Neuron (in vitro differentiated cells): ENCODE measurements at regions not wholly inside any gene's neighbourhood (a gene's known extent, or its start where the extent isn't known, plus 50 kb on each side); places are given as distances from the start of the nearest gene placed in this dataset.
"Not testable (repeated sequence)": the region's sequence is repeated elsewhere in the genome, so short reads cannot be mapped to it uniquely, and the experiment has no call there.

Experiments
- H2AFZ ChIP-seq: one replicate; pipeline ENCODE4 v1.6.1; 2013; ENCODE audit warnings: low read depth, mild to moderate bottlenecking, inconsistent platforms, low read length, moderate library complexity
- H3K27me3 ChIP-seq: one replicate; pipeline ENCODE4 v1.6.1; 2013; ENCODE audit warnings: low read length; ENCODE audit not compliant: insufficient read depth
- H3K36me3 ChIP-seq: one replicate; pipeline ENCODE4 v1.6.1; 2013; ENCODE audit warnings: low read length; ENCODE audit not compliant: insufficient read depth
- H3K4me1 ChIP-seq: one replicate; pipeline ENCODE4 v1.6.1; 2013; ENCODE audit warnings: low read length; ENCODE audit not compliant: insufficient read depth
- H3K4me3 ChIP-seq: 2 replicates; pipeline ENCODE4 v1.5.1; 2013; ENCODE audit warnings: mild to moderate bottlenecking, low read length, moderate library complexity
- H3K9me3 ChIP-seq: one replicate; pipeline ENCODE4 v1.6.1; 2013; ENCODE audit warnings: low read length

DNA sequence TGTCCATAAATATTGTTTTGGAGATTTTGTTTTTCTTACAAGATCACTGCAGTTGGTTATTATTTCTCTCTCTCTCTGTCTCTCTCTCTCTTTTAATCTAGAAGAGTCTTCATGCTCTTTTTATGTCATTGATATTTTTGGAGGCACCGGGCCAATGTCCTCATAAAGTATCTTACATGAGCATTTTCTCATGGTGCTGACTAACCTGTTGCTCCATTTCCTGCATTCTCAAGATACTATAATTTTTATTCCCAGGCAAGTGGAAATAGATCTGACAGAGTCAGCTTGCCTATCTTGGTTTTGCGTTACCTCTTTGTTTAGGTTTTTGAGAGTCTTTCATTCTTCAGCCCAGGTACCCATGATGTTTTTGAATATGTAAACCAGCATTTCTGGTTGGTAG is 938.8 kb upstream of the FBXO33 start:
- Histone ChIP-seq H3K4me1 (peaks cover 10% of the 10 kb centered on the region), H3K36me3 (no peaks in the 10 kb centered on the region), H3K27me3 (no peaks in the 10 kb centered on the region), H3K9me3 (no peaks in the 10 kb centered on the region), H2AFZ (no peak overlapping the region), H3K4me3 (no peak overlapping the region)

- H3K4me3 ChIP-seq = no peak overlapping the region
- no peaks in the 10 kb centered on the region for H3K9me3 ChIP-seq
- no peaks in the 10 kb centered on the region for H3K36me3 ChIP-seq
- no peak overlapping the region for H2AFZ ChIP-seq
- H3K27me3 ChIP-seq = no peaks in the 10 kb centered on the region
- peaks cover 37% of the 10 kb centered on the region for H3K4me1 ChIP-seq
These were observed 936.1 kb upstream of the FBXO33 start for GRCh38 chr14:40368314-40368713.

GRCh38 chr14:40367717-40368116 is 935.5 kb upstream of the FBXO33 start:
- no peaks in the 10 kb centered on the region for H3K9me3 ChIP-seq
- H3K4me3 ChIP-seq = no peak overlapping the region
- no peaks in the 10 kb centered on the region for H3K36me3 ChIP-seq
- H2AFZ ChIP-seq = no peak overlapping the region
- peaks cover 43% of the 10 kb centered on the region for H3K4me1 ChIP-seq
- H3K27me3 ChIP-seq = no peaks in the 10 kb centered on the region

DNA sequence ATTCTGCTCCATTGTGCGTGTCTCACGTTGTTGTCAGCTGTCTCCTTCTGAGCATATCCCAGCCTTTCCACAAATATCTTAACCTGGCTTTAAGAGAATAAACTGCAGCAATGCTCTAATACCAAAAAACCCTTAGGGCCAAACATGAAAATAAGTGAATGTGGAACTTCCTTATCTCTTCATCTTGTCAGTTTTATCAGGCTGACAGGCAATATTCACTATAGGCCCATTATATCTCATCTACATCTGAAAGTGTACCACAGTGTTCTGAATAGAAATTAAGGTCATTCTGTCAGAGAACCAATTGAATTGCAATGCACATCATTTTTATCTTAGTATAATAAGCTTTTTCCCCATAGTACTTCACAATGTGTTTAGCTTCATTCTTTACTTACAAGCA is 933.1 kb upstream of the FBXO33 start:
- H3K9me3 ChIP-seq = no peaks in the 10 kb centered on the region
- no peak overlapping the region for H3K4me3 ChIP-seq
- peaks cover 43% of the 10 kb centered on the region for H3K4me1 ChIP-seq
- H3K36me3 ChIP-seq = no peaks in the 10 kb centered on the region
- no peaks in the 10 kb centered on the region for H3K27me3 ChIP-seq
- H2AFZ ChIP-seq = peak overlapping the region; percentile 57

DNA sequence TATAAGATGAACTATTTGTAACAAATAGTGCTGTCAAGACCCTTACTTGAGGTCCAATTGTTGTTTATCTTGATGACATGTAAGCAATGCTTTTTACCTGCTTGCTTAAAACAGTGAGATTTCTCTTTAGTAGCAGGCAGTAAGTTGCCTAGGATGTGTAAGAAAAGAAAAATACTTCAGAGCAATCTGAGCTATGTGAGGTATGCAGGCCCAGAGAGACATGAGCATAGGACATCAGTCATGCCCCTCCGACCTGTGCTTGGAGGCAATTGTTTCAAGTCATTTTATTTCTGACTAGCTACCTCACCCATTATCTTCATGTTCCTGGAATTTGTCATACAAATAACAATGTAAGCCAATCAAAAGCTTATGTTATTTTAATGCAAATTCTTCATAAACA is 930.6 kb upstream of the FBXO33 start:
- Histone ChIP-seq H3K9me3 (peaks cover 6% of the 10 kb centered on the region), H3K4me1 (peaks cover 43% of the 10 kb centered on the region), H3K4me3 (no peak overlapping the region), H2AFZ (no peak overlapping the region), H3K36me3 (no peaks in the 10 kb centered on the region), H3K27me3 (no peaks in the 10 kb centered on the region)

- no peaks in the 10 kb centered on the region for H3K27me3 ChIP-seq
- H3K4me1 ChIP-seq = no peaks in the 10 kb centered on the region
- no peak overlapping the region for H2AFZ ChIP-seq
- H3K9me3 ChIP-seq = peaks cover 5% of the 10 kb centered on the region
- no peak overlapping the region for H3K4me3 ChIP-seq
- no peaks in the 10 kb centered on the region for H3K36me3 ChIP-seq
These were observed 922.5 kb upstream of the FBXO33 start for GRCh38 chr14:40354754-40355153.

- H3K4me3 ChIP-seq = peak overlapping the region; percentile 3
- not testable (repeated sequence) for H3K36me3 ChIP-seq, H3K4me1 ChIP-seq, H3K9me3 ChIP-seq, H2AFZ ChIP-seq, H3K27me3 ChIP-seq
These were observed 915.9 kb upstream of the FBXO33 start for GRCh38 chr14:40348104-40348503.

DNA sequence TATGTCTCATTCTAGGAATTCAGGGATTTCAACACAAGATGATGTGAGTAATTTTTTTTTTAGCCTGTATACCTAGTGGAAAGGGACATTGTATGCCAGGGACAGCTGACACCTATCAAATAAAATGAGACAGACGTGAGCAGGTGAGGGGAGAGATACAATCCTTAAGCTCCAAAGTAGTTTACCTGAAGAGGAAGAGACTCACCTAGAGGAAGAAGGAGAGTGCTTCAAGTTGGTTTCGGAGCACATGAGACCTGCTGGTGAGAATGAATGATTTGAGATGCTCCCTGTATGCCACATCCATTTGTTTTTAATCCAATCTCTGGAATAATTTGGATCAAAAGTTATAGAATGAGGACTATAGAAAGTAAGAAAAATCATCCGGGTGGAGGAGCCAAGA is 915.4 kb upstream of the FBXO33 start:
- Histone ChIP-seq H2AFZ (no peak overlapping the region), H3K4me1 (no peaks in the 10 kb centered on the region), H3K9me3 (no peaks in the 10 kb centered on the region), H3K36me3 (no peaks in the 10 kb centered on the region), H3K27me3 (no peaks in the 10 kb centered on the region), H3K4me3 (peak overlapping the region; percentile 3)

DNA sequence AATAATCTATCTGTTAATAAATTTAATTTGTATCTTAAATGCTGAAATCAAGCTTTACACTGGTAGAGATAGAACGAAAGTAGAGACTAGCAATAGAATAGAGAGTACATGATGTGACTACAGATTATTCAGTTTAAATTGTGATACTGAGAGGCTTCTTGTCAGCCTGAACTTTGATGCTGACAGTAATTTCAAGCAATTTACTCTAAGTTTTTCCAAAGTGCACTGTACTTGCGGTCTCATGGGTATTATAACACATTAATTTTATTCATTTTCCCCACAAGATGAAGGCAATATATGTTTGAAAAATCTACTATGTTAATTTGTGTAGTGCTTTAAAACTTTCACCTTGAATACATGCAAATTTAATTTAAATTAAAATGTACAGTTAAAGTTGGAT is 914.0 kb upstream of the FBXO33 start:
- Histone ChIP-seq H2AFZ (no peak overlapping the region), H3K4me1 (no peaks in the 10 kb centered on the region), H3K9me3 (no peaks in the 10 kb centered on the region), H3K36me3 (no peaks in the 10 kb centered on the region), H3K27me3 (no peaks in the 10 kb centered on the region), H3K4me3 (peak overlapping the region; percentile 8)

- Histone ChIP-seq H3K4me1 (no peaks in the 10 kb centered on the region), H3K4me3 (no peak overlapping the region), H3K27me3 (no peaks in the 10 kb centered on the region), H3K36me3 (no peaks in the 10 kb centered on the region), H2AFZ (no peak overlapping the region), H3K9me3 (no peaks in the 10 kb centered on the region)
These were observed 913.1 kb upstream of the FBXO33 start for GRCh38 chr14:40345334-40345733.

DNA sequence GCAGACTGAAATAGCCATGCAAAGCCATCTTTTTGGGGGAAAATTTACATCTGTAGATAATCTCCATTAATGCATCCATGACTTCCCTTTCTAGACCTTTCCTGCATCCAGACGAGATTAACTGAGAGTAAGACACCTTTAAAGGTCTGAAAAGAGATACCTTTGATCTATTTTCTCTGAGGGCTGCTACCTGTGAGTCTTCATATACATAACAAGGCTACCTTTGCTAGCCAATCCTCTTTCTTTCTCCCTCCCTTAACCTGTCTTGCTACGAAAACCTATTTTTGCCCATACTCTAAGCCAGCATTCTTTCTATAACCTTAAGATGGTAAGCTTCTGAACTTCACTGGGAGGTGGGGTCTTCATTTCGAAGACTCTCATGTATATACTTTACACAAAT is 908.5 kb upstream of the FBXO33 start:
- no peaks in the 10 kb centered on the region for H3K36me3 ChIP-seq

GRCh38 chr14:40336846-40337245 is 904.6 kb upstream of the FBXO33 start:
- Histone ChIP-seq H3K4me1 (peaks cover 19% of the 10 kb centered on the region), H3K36me3 (no peaks in the 10 kb centered on the region), H3K27me3 (no peaks in the 10 kb centered on the region), H2AFZ (peak overlapping the region; percentile 3), H3K4me3 (no peak overlapping the region), H3K9me3 (peaks cover 3% of the 10 kb centered on the region)

More for the DNA sequence above, 908.5 kb upstream of the FBXO33 start:
- peaks cover 18% of the 10 kb centered on the region for H3K4me1 ChIP-seq
- no peaks in the 10 kb centered on the region for H3K27me3 ChIP-seq
- no peaks in the 10 kb centered on the region for H3K9me3 ChIP-seq
- H2AFZ ChIP-seq = no peak overlapping the region
- H3K4me3 ChIP-seq = no peak overlapping the region

DNA sequence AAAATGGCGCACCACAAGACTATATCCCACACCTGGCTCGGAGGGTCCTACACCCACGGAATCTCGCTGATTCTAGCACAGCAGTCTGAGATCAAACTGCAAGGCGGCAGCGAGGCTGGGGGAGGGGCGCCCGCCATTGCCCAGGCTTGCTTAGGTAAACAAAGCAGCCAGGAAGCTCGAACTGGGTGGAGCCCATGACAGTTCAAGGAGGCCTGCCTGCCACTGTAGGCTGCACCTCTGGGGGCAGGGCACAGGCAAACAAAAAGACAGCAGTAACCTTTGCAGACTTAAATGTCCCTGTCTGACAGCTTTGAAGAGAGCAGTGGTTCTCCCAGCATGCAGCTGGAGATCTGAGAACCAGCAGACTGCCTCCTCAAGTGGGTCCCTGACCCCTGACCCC is 894.3 kb upstream of the FBXO33 start:
- not testable (repeated sequence) for H3K9me3 ChIP-seq, H3K36me3 ChIP-seq, H3K4me3 ChIP-seq, H3K27me3 ChIP-seq, H2AFZ ChIP-seq, H3K4me1 ChIP-seq

DNA sequence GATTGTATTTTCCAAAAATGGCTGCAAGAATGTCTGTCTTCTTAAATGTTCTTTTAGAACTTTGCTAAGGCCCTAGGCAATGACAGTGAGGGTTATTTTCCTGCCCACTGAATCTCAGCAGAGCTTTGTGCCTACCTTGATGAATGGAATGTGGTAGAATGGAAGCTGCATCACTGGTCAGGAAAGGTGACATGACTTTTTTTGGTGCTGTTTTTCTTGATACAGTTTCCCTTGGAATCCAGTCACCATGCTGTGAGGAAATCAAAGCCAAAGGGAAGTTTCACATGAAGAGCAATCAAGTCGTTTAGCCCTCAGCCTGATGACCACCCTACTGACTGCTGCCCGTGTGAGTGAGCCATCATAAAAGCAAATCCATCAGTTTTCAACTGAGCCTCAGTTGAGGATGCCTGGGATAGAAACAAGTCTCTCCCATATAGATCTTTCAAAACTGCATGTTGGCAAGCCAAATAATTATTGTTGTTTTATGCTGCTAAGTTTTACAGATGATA is 886.0 kb upstream of the FBXO33 start:
- Histone ChIP-seq H3K4me3 (no peak overlapping the region), H3K4me1 (no peaks in the 10 kb centered on the region), H3K9me3 (no peaks in the 10 kb centered on the region), H2AFZ (no peak overlapping the region), H3K36me3 (no peaks in the 10 kb centered on the region), H3K27me3 (no peaks in the 10 kb centered on the region)
